Testis (tissue), 2 donors: ENCODE measurements at regions not wholly inside any gene's neighbourhood (a gene's known extent, or its start where the extent isn't known, plus 50 kb on each side); places are given as distances from the start of the nearest gene placed in this dataset.

Experiments used
- CTCF ChIP-seq, 3 experiments: fragments of 450-650 bp in 2 of 3; fragments of 200-600 bp in 1 of 3; sonication (generic) in 1 of 3; IDR thresholded peaks; one replicate each; pipeline ENCODE4 v1.5.1; 2016 to 2019; ENCODE audit warnings: antibody characterized with exemption in 3 of 3, mild to moderate bottlenecking in 2 of 3, moderate library complexity in 1 of 3
- POLR2A ChIP-seq: fragments of 450-650 bp; IDR thresholded peaks from one replicate; pipeline ENCODE4 v1.6.1; 2017; ENCODE audit warnings: antibody characterized with exemption, mild to moderate bottlenecking, moderate library complexity

DNA sequence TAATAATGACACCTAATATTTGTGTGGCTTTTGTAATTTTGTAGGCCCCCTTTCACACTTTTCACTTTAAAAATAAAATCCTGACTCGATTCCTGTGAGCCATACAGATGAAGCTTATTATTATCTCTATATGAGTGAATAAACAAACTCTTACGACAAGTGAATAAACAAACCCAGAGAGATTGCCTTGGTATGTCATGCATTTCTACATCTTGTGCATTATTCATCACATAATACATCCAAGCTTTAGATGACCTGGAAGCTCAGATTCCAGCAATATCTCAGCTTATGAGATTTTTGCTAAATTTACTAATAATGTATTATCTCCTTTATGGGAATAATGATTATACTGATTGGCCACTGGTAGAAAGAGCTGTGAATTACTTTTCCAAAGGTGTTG, 248.2 kb downstream of the TBX18 start:
- TF ChIP-seq CTCF (IDR thresholded peaks at IDR 0.05) (no peak), POLR2A (no peak)
